DND-41 (cell line): ENCODE measurements at regions not wholly inside any gene's neighbourhood (a gene's known extent, or its start where the extent isn't known, plus 50 kb on each side); places are given as distances from the start of the nearest gene placed in this dataset.
"Not testable (repeated sequence)": the region's sequence is repeated elsewhere in the genome, so short reads cannot be mapped to it uniquely, and the experiment has no call there.

Experiments
- ATAC-seq: fragments of 200-7000 bp; cut with Tn5 transposase; 3 replicates; pipeline ENCODE4 v1.9.1; 2021; ENCODE audit warnings: low read depth; ENCODE audit not compliant: insufficient read depth
- DNase-seq: peaks from one replicate; pipeline ENCODE4 v3.0.0-alpha.2; 2020
- H2AFZ ChIP-seq: 2 replicates; pipeline ENCODE4 v1.6.0; 2012; ENCODE audit warnings: low read depth, low read length
- H3K27ac ChIP-seq: 2 replicates; pipeline ENCODE4 v1.5.1; 2012; ENCODE audit warnings: low read length, inconsistent platforms
- H3K27me3 ChIP-seq: fragments of 200-600 bp; sonication (generic); 2 replicates; pipeline ENCODE4 v1.6.0; 2012; ENCODE audit warnings: low read length, mild to moderate bottlenecking, inconsistent platforms; ENCODE audit not compliant: insufficient read depth, poor library complexity
- H3K36me3 ChIP-seq: 2 replicates; pipeline ENCODE4 v1.5.1; 2012; ENCODE audit warnings: low read length, inconsistent platforms; ENCODE audit not compliant: insufficient read depth
- H3K4me1 ChIP-seq: 2 replicates; pipeline ENCODE4 v1.5.1; 2012; ENCODE audit warnings: mild to moderate bottlenecking, low read length; ENCODE audit not compliant: insufficient read depth
- H3K4me2 ChIP-seq: 2 replicates; pipeline ENCODE4 v1.6.0; 2012; ENCODE audit warnings: mild to moderate bottlenecking, moderate library complexity, low read length, inconsistent platforms; ENCODE audit not compliant: insufficient read depth
- H3K4me3 ChIP-seq, 2 experiments: fragments of 200-600 bp in 1 of 2; shearing (Covaris generic) in 1 of 2; 2 replicates each; pipeline ENCODE4 v1.5.1; 2012 to 2016; ENCODE audit warnings: inconsistent platforms in 2 of 2, low read length in 2 of 2, mild to moderate bottlenecking in 2 of 2, low read depth in 1 of 2, moderate library complexity in 1 of 2
- H3K79me2 ChIP-seq: 2 replicates; pipeline ENCODE4 v1.6.0; 2012; ENCODE audit warnings: low read length, inconsistent platforms; ENCODE audit not compliant: insufficient read depth
- H3K9ac ChIP-seq: 2 replicates; pipeline ENCODE4 v1.6.0; 2012; ENCODE audit warnings: low read depth, mild to moderate bottlenecking, inconsistent platforms, low read length, moderate library complexity
- H3K9me3 ChIP-seq: 2 replicates; pipeline ENCODE4 v1.5.1; 2012; ENCODE audit warnings: low read length, moderate library complexity, mild to moderate bottlenecking, inconsistent platforms; ENCODE audit not compliant: insufficient read depth, severe bottlenecking
- H4K20me1 ChIP-seq: 2 replicates; pipeline ENCODE4 v1.6.0; 2012; ENCODE audit warnings: low read length; ENCODE audit not compliant: insufficient read depth
- CTCF ChIP-seq: IDR thresholded peaks from 2 replicates; pipeline ENCODE4 v1.5.1; 2012; ENCODE audit warnings: borderline replicate concordance, low read length, moderate library complexity, mild to moderate bottlenecking; ENCODE audit not compliant: poor library complexity, severe bottlenecking; ENCODE audit errors: extremely low read depth
- EZH2 ChIP-seq: IDR thresholded peaks from 3 replicates; pipeline ENCODE4 v1.6.1; 2012; ENCODE audit warnings: borderline replicate concordance, low read depth, mild to moderate bottlenecking, moderate library complexity, low read length, inconsistent platforms; ENCODE audit not compliant: severe bottlenecking

GRCh38 chr5:124980163-124980941 is 233.9 kb upstream of the ZNF608 start:
- Histone ChIP-seq H3K9ac (no peak overlapping the region), H3K79me2 (no peaks in the 10 kb centered on the region), H4K20me1 (no peaks in the 10 kb centered on the region), H3K27me3 (no peaks in the 10 kb centered on the region), H2AFZ (peak overlapping the region; percentile 42; the same call in 1 of the 2 replicates), H3K4me3 (no peak overlapping the region), H3K36me3 (no peaks in the 10 kb centered on the region), H3K27ac (0 out of 2 replicates have a peak overlapping the region, but pooled peaks have one; percentile 17), H3K4me2 (no peak overlapping the region), H3K4me1 (peaks cover 31% of the 10 kb centered on the region), H3K9me3 (peaks cover 10% of the 10 kb centered on the region)
- no peak for TF ChIP-seq CTCF
- TF ChIP-seq EZH2 = no peak
- DNase-seq (no peak), ATAC-seq (no peak)

GRCh38 chr5:124981901-124982300 is 235.5 kb upstream of the ZNF608 start:
- Histone ChIP-seq H3K4me1 (peaks cover 37% of the 10 kb centered on the region), H3K4me3 (no peak overlapping the region), H3K27ac (peak overlapping the region; percentile 29; the same call in 1 of the 2 replicates), H3K4me2 (no peak overlapping the region), H3K27me3 (no peaks in the 10 kb centered on the region), H2AFZ (no peak overlapping the region; the same call in 1 of the 2 replicates), H3K79me2 (no peaks in the 10 kb centered on the region), H4K20me1 (no peaks in the 10 kb centered on the region), H3K9me3 (peaks cover 13% of the 10 kb centered on the region), H3K9ac (no peak overlapping the region), H3K36me3 (no peaks in the 10 kb centered on the region)
- TF ChIP-seq CTCF (no peak), EZH2 (no peak)
- no peak for ATAC-seq
- no peak for DNase-seq

GRCh38 chr5:124986170-124986569 is 239.7 kb upstream of the ZNF608 start:
- H3K9ac ChIP-seq = no peak overlapping the region
- H3K36me3 ChIP-seq = no peaks in the 10 kb centered on the region
- TF ChIP-seq EZH2 = no peak
- H3K27ac ChIP-seq = no peak overlapping the region
- no peak overlapping the region for H2AFZ ChIP-seq
- H4K20me1 ChIP-seq = no peaks in the 10 kb centered on the region
- H3K9me3 ChIP-seq = peaks cover 18% of the 10 kb centered on the region
- no peak overlapping the region for H3K4me2 ChIP-seq
- peaks cover 25% of the 10 kb centered on the region for H3K4me1 ChIP-seq
- DNase-seq (no peak), ATAC-seq (no peak)
- H3K27me3 ChIP-seq = no peaks in the 10 kb centered on the region
- no peaks in the 10 kb centered on the region for H3K79me2 ChIP-seq
- no peak overlapping the region for H3K4me3 ChIP-seq

- Histone ChIP-seq H2AFZ (no peak overlapping the region), H3K36me3 (no peaks in the 10 kb centered on the region), H3K4me3 (no peak overlapping the region), H3K9me3 (peaks cover 18% of the 10 kb centered on the region), H3K27ac (peak overlapping the region; percentile 21; the same call in 1 of the 2 replicates), H3K4me2 (no peak overlapping the region), H3K4me1 (peaks cover 20% of the 10 kb centered on the region), H3K79me2 (no peaks in the 10 kb centered on the region), H4K20me1 (no peaks in the 10 kb centered on the region), H3K27me3 (no peaks in the 10 kb centered on the region), H3K9ac (no peak overlapping the region)
- no peak for DNase-seq
- peak; percentile 57; the same call in 1 of the 3 replicates for ATAC-seq
- TF ChIP-seq EZH2 = no peak
- TF ChIP-seq CTCF = no peak
Measured at GRCh38 chr5:124986667-124987066, 240.2 kb upstream of the ZNF608 start.

GRCh38 chr5:124987786-124988185 is 241.3 kb upstream of the ZNF608 start:
- not testable (repeated sequence) for H3K27me3 ChIP-seq

More at GRCh38 chr5:124987786-124988185, 241.3 kb upstream of the ZNF608 start:
- not testable (repeated sequence) for H3K27ac ChIP-seq, DNase-seq, ATAC-seq, H3K4me2 ChIP-seq, H3K9ac ChIP-seq, H3K36me3 ChIP-seq, H4K20me1 ChIP-seq, H3K4me3 ChIP-seq, H3K79me2 ChIP-seq, H2AFZ ChIP-seq
- Histone ChIP-seq H3K4me1 (peaks cover 12% of the 10 kb centered on the region), H3K9me3 (peaks cover 18% of the 10 kb centered on the region)
